ENCODE measurements at regions not wholly inside any gene's neighbourhood (a gene's known extent, or its start where the extent isn't known, plus 50 kb on each side); places are given as distances from the start of the nearest gene placed in this dataset.

- DNase-seq = no peak
These were observed 50.2 kb upstream of the ALDH1A3 start for GRCh38 chr15:100829457-100829856.
